Adrenal gland (tissue), 9 donors: ENCODE measurements at regions not wholly inside any gene's neighbourhood (a gene's known extent, or its start where the extent isn't known, plus 50 kb on each side); places are given as distances from the start of the nearest gene placed in this dataset.

Experiments
- DNase-seq, 7 donors: peaks; one replicate each; pipeline ENCODE4 v3.0.0-alpha.2; 2019 to 2020
- H3K27ac ChIP-seq, 5 donors: fragments of 200-600 bp; sonication (generic) in 4 of 5; 1 replicate in 3 of 5; 2 replicates in 2 of 5; pipeline versions ENCODE4 v1.5.1 to v1.8.0; 2016 to 2020; ENCODE audit warnings: mild to moderate bottlenecking in 1 of 5
- H3K27me3 ChIP-seq: fragments of 200-600 bp; 2 replicates; pipeline ENCODE4 v1.8.0; 2021
- H3K36me3 ChIP-seq, 2 donors: fragments of 200-600 bp; replicated peaks in 1 of 2; 1 replicate in 1 of 2; 2 replicates in 1 of 2; pipeline versions ENCODE4 v1.5.1 to v1.8.0; 2018 to 2022
- H3K4me1 ChIP-seq, 2 donors: fragments of 200-600 bp; replicated peaks in 1 of 2; 1 replicate in 1 of 2; 2 replicates in 1 of 2; pipeline versions ENCODE4 v1.5.1 to v1.8.0; 2018 to 2021
- H3K4me3 ChIP-seq, 4 donors: fragments of 200-600 bp; sonication (generic) in 3 of 4; one replicate each; pipeline ENCODE4 v1.5.1; 2016 to 2018
- H3K9me3 ChIP-seq, 3 donors: fragments of 200-600 bp; sonication (generic) in 1 of 3; replicated peaks in 1 of 3; 1 replicate in 2 of 3; 2 replicates in 1 of 3; pipeline versions ENCODE4 v1.5.1 to v1.8.0; 2016 to 2021
- CTCF ChIP-seq, 6 experiments: fragments of 450-650 bp in 4 of 6; fragments of 200-600 bp in 2 of 6; sonication (generic) in 1 of 6; IDR thresholded peaks; 1 replicate in 5 of 6; 2 replicates in 1 of 6; pipeline versions ENCODE4 v1.5.1 to v1.8.0; 2016 to 2021; ENCODE audit warnings: antibody characterized with exemption in 6 of 6, mild to moderate bottlenecking in 2 of 6, moderate library complexity in 1 of 6
- POLR2A ChIP-seq, 2 donors: fragments of 450-650 bp; IDR thresholded peaks; one replicate each; pipeline ENCODE4 v1.6.1; 2017; ENCODE audit warnings: antibody characterized with exemption in 2 of 2, mild to moderate bottlenecking in 2 of 2, moderate library complexity in 1 of 2
- WGBS, 4 donors: extraction: QIAGEN DNeasy Blood & Tissue Kit in 2 of 4; methylation state at CpG; one replicate each; pipeline versions ENCODE4 v1.1.5 to v1.1.7; 2013 to 2017; 5-methylcytosine and 5-hydroxymethylcytosine counted together
- intact Hi-C, 2 donors: fragments of 100-400 bp; cut with DNase I; formaldehyde crosslinking; loops; one replicate each; pipeline versions ENCODE4 v1.14.1 to v1.15.0; 2022 to 2023
- donor health status: healthy with polysubstance abuse.
- donor health status: Bipolar disorder and iron deficiency.
- donor health status: DM: yes; HTN: yes; CAD: no.
- donor health status: DM: no; HTN: no; CAD: no.
- donor health status: DM: no; HTN: no; CAD: no.

- no peak overlapping the region for H3K27ac ChIP-seq
- intact Hi-C loops, result no loop called here
- no peaks in the 10 kb centered on the region for H3K36me3 ChIP-seq
- no peaks in the 10 kb centered on the region for H3K27me3 ChIP-seq
- H3K4me3 ChIP-seq, result no peak overlapping the region
- no peaks in the 10 kb centered on the region for H3K4me1 ChIP-seq
- TF ChIP-seq CTCF (IDR thresholded peaks at IDR 0.05) (no peak), POLR2A (IDR thresholded peaks at IDR 0.05) (no peak)
- H3K9me3 ChIP-seq, result no peaks in the 10 kb centered on the region
- 81 to 87% (median 86%) methylated on average over 6 of the region's 6 CpGs for WGBS, 4 donors
- no peak for DNase-seq
These were observed 503.8 kb upstream of the ADAMTS16 start for GRCh38 chr5:4636378-4636777.

GRCh38 chr5:4639946-4640345, 500.2 kb upstream of the ADAMTS16 start:
- DNase-seq, result no peak
- H3K4me1 ChIP-seq, result no peaks in the 10 kb centered on the region
- 52 to 65% (median 61%) methylated on average over 11 of the region's 11 CpGs for WGBS, 4 donors
- intact Hi-C loops, result no loop called here
- H3K4me3 ChIP-seq, result no peak overlapping the region
- H3K9me3 ChIP-seq, result no peaks in the 10 kb centered on the region
- H3K27ac ChIP-seq, result no peak overlapping the region
- TF ChIP-seq CTCF (IDR thresholded peaks at IDR 0.05), result no peak
- TF ChIP-seq POLR2A (IDR thresholded peaks at IDR 0.05), result no peak
- no peaks in the 10 kb centered on the region for H3K36me3 ChIP-seq
- no peaks in the 10 kb centered on the region for H3K27me3 ChIP-seq

GRCh38 chr5:4640795-4641194, 499.3 kb upstream of the ADAMTS16 start:
- TF ChIP-seq POLR2A (IDR thresholded peaks at IDR 0.05), result no peak
- TF ChIP-seq CTCF (IDR thresholded peaks at IDR 0.05), result no peak
- Histone ChIP-seq H3K4me1 (no peaks in the 10 kb centered on the region), H3K9me3 (no peaks in the 10 kb centered on the region), H3K4me3 (no peak overlapping the region), H3K27me3 (no peaks in the 10 kb centered on the region), H3K36me3 (no peaks in the 10 kb centered on the region), H3K27ac (no peak overlapping the region)
- 50 to 73% (median 62%) methylated on average over 1 to 2 of the region's 2 CpGs for WGBS, 4 donors
- no peak for DNase-seq
- intact Hi-C loops, result no loop called here

GRCh38 chr5:4642525-4642924, 497.6 kb upstream of the ADAMTS16 start:
- Histone ChIP-seq H3K4me1 (no peaks in the 10 kb centered on the region), H3K27me3 (no peaks in the 10 kb centered on the region), H3K27ac (no peak overlapping the region), H3K4me3 (no peak overlapping the region), H3K9me3 (no peaks in the 10 kb centered on the region), H3K36me3 (no peaks in the 10 kb centered on the region)
- no peak for TF ChIP-seq POLR2A (IDR thresholded peaks at IDR 0.05)
- TF ChIP-seq CTCF (IDR thresholded peaks at IDR 0.05), result no peak
- intact Hi-C loops, result no loop called here
- no peak for DNase-seq
- WGBS, 4 donors, result 80 to 83% (median 81%) methylated on average over 1 of the region's 1 CpG
